ENCODE measurements at regions not wholly inside any gene's neighbourhood (a gene's known extent, or its start where the extent isn't known, plus 50 kb on each side); places are given as distances from the start of the nearest gene placed in this dataset.

DNA sequence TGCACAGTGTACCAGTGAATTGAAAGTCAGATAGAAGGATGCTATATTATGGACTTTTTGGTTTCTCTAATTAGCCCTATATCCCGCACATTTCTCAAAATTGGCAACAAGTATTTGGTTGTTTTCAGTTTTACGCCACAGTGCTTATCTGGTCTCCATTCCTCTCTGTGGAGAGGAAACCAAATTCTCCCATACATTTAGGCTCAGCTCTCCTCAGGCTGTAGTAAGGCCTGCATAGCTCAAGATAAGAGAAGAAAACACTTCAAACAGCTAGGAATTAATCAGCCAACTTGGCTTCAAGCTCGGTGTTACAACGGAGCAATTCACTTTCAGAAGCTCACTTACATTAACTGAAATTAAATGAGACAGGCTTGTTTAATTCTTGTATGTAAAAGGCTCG, 263.2 kb downstream of the PDHA2 start:
- no peaks in the 10 kb centered on the region for H3K36me3 Mint-ChIP-seq
- no peaks in the 10 kb centered on the region for H3K36me3 ChIP-seq (replicated peaks in 1 of 2; ENCODE audit: control insufficient read depth in 1 of 2, insufficient read depth in 2 of 2, low read length in 2 of 2)
- 60% methylated on average over 1 of the region's 5 CpGs for WGBS (ENCODE audit: insufficient coverage)
- no peak for DNase-seq
- peaks cover 2 to 13% (median 8%) of the 10 kb centered on the region in 7 donors for H3K9me3 Mint-ChIP-seq
- H3K4me1 ChIP-seq (ENCODE audit: control insufficient read depth in 1 of 2, insufficient read depth in 2 of 2, low read length in 2 of 2) = no peaks in the 10 kb centered on the region
- H3K4me3 Mint-ChIP-seq = no peak overlapping the region
- intact Hi-C loops (cut with micrococcal nuclease) = no loop called here
- no peaks in the 10 kb centered on the region for H4K20me1 ChIP-seq (ENCODE audit: insufficient read depth, low read length)
- no peaks in the 10 kb centered on the region for H3K27me3 ChIP-seq (ENCODE audit: control insufficient read depth in 2 of 2, insufficient read depth in 2 of 2, low read length in 2 of 2)
- TF ChIP-seq, protein P1, sequence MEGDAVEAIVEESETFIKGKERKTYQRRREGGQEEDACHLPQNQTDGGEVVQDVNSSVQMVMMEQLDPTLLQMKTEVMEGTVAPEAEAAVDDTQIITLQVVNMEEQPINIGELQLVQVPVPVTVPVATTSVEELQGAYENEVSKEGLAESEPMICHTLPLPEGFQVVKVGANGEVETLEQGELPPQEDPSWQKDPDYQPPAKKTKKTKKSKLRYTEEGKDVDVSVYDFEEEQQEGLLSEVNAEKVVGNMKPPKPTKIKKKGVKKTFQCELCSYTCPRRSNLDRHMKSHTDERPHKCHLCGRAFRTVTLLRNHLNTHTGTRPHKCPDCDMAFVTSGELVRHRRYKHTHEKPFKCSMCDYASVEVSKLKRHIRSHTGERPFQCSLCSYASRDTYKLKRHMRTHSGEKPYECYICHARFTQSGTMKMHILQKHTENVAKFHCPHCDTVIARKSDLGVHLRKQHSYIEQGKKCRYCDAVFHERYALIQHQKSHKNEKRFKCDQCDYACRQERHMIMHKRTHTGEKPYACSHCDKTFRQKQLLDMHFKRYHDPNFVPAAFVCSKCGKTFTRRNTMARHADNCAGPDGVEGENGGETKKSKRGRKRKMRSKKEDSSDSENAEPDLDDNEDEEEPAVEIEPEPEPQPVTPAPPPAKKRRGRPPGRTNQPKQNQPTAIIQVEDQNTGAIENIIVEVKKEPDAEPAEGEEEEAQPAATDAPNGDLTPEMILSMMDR (IDR thresholded peaks at IDR 0.05) = no peak
- no peak overlapping the region for H3K9ac ChIP-seq (ENCODE audit: insufficient read depth, low read length, poor library complexity, severe bottlenecking)
- no peak overlapping the region for H3K27ac ChIP-seq (ENCODE audit: low read depth in 1 of 2, low read length in 2 of 2)
- no peak overlapping the region for H3K4me2 ChIP-seq (replicated peaks; ENCODE audit: extremely low read depth, low read length, poor library complexity, severe bottlenecking)
- H3K79me2 ChIP-seq (ENCODE audit: insufficient read depth, low read length) = no peaks in the 10 kb centered on the region
- H3K27me3 Mint-ChIP-seq (ENCODE audit: low read depth in 3 of 3) = peaks cover 0 to 2% (median 0%) of the 10 kb centered on the region in 3 donors
- no peak overlapping the region for H3K27ac Mint-ChIP-seq
- no peak overlapping the region for H2AFZ ChIP-seq (ENCODE audit: insufficient read depth, low read depth, low read length, poor library complexity, severe bottlenecking)
- peaks cover 0 to 13% of the 10 kb centered on the region in 2 donors for H3K9me3 ChIP-seq (replicated peaks in 1 of 2; ENCODE audit: control insufficient read depth in 1 of 2, insufficient read depth in 1 of 2, low read length in 2 of 2)
- no peak overlapping the region for H3K4me3 ChIP-seq (replicated peaks in 1 of 3; ENCODE audit: low read depth in 2 of 3, low read length in 3 of 3)
- H3K4me1 Mint-ChIP-seq = no peaks in the 10 kb centered on the region

DNA sequence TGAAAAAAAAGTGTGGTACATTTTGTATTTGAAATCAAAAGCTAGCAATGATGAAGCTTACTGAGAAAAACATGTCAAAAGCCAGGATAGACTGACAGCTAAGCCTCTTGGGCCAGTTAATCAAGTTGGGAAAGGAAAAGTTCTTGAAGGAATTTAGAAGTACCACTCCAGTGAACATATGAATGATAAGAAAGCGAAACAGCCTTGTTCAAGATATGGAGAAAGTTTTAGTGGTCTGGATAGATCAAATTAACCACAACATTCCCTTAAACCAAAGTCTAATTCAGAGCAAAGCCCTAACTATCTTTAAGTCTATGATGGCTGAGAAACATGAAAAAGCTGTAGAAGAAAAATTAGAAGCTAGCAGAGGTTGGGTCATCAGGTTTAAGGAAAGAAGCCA, 268.3 kb downstream of the PDHA2 start:
- H3K27ac Mint-ChIP-seq = no peak overlapping the region
- H3K27ac ChIP-seq (ENCODE audit: low read depth in 1 of 2, low read length in 2 of 2) = no peak overlapping the region
- H2AFZ ChIP-seq (ENCODE audit: insufficient read depth, low read depth, low read length, poor library complexity, severe bottlenecking) = no peak overlapping the region
- H3K4me3 ChIP-seq (replicated peaks in 1 of 3; ENCODE audit: low read depth in 2 of 3, low read length in 3 of 3) = no peak overlapping the region
- H3K4me2 ChIP-seq (replicated peaks; ENCODE audit: extremely low read depth, low read length, poor library complexity, severe bottlenecking) = no peak overlapping the region
- H3K4me1 Mint-ChIP-seq = no peaks in the 10 kb centered on the region
- H3K79me2 ChIP-seq (ENCODE audit: insufficient read depth, low read length) = no peaks in the 10 kb centered on the region
- H4K20me1 ChIP-seq (ENCODE audit: insufficient read depth, low read length) = no peaks in the 10 kb centered on the region
- no peaks in the 10 kb centered on the region for H3K27me3 Mint-ChIP-seq (ENCODE audit: low read depth in 3 of 3)
- intact Hi-C loops (cut with micrococcal nuclease) = no loop called here
- H3K9me3 Mint-ChIP-seq = peaks cover 0 to 7% (median 2%) of the 10 kb centered on the region in 7 donors
- TF ChIP-seq, protein P1 (IDR thresholded peaks at IDR 0.05) = no peak
- peaks cover 0 to 1% of the 10 kb centered on the region in 2 donors for H3K9me3 ChIP-seq (replicated peaks in 1 of 2; ENCODE audit: control insufficient read depth in 1 of 2, insufficient read depth in 1 of 2, low read length in 2 of 2)
- no peaks in the 10 kb centered on the region for H3K36me3 ChIP-seq (replicated peaks in 1 of 2; ENCODE audit: control insufficient read depth in 1 of 2, insufficient read depth in 2 of 2, low read length in 2 of 2)
- H3K4me3 Mint-ChIP-seq = no peak overlapping the region
- DNase-seq = no peak
- no peaks in the 10 kb centered on the region for H3K27me3 ChIP-seq (ENCODE audit: control insufficient read depth in 2 of 2, insufficient read depth in 2 of 2, low read length in 2 of 2)
- H3K4me1 ChIP-seq (ENCODE audit: control insufficient read depth in 1 of 2, insufficient read depth in 2 of 2, low read length in 2 of 2) = no peaks in the 10 kb centered on the region
- WGBS (ENCODE audit: insufficient coverage) = no CpG with 5 or more reads among the region's 1 CpG
- H3K9ac ChIP-seq (ENCODE audit: insufficient read depth, low read length, poor library complexity, severe bottlenecking) = no peak overlapping the region
- H3K36me3 Mint-ChIP-seq = no peaks in the 10 kb centered on the region
